B cell (primary cell): ENCODE measurements at regions not wholly inside any gene's neighbourhood (a gene's known extent, or its start where the extent isn't known, plus 50 kb on each side); places are given as distances from the start of the nearest gene placed in this dataset.

ENCODE experiments used
- EZH2 ChIP-seq: IDR thresholded peaks from 2 replicates; pipeline ENCODE4 v1.6.1; 2012; ENCODE audit warnings: borderline replicate concordance, low read depth, mild to moderate bottlenecking, moderate library complexity, low read length; ENCODE audit not compliant: insufficient read depth, poor library complexity, severe bottlenecking
- TF ChIP-seq, protein P1 (sequence below): fragments of 200-600 bp; IDR thresholded peaks from one replicate; pipeline ENCODE4 v1.8.0; 2022; ENCODE audit warnings: antibody characterized with exemption, mild to moderate bottlenecking

DNA sequence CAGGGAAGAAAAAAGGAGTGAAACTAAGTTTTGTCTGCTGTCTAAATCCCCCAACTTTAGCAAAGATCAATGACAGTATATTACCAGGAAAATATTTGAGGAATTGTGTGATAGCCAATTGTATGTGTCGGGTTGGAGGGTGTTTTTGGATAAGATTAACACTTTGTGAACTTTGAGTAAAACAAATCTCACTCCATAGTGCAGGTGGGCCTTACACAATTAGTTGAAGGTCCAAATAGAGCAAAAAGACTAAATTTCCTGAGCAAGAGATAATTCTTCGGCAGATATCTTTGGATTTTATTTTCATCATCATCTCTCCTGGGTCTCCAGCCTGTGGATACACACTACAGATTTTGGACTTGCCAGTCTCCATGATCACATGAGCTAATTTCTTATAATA is 152.8 kb upstream of the CWC22 start:
- TF ChIP-seq, protein P1, sequence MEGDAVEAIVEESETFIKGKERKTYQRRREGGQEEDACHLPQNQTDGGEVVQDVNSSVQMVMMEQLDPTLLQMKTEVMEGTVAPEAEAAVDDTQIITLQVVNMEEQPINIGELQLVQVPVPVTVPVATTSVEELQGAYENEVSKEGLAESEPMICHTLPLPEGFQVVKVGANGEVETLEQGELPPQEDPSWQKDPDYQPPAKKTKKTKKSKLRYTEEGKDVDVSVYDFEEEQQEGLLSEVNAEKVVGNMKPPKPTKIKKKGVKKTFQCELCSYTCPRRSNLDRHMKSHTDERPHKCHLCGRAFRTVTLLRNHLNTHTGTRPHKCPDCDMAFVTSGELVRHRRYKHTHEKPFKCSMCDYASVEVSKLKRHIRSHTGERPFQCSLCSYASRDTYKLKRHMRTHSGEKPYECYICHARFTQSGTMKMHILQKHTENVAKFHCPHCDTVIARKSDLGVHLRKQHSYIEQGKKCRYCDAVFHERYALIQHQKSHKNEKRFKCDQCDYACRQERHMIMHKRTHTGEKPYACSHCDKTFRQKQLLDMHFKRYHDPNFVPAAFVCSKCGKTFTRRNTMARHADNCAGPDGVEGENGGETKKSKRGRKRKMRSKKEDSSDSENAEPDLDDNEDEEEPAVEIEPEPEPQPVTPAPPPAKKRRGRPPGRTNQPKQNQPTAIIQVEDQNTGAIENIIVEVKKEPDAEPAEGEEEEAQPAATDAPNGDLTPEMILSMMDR = no peak
- TF ChIP-seq EZH2 = no peak
